ENCODE measurements at regions not wholly inside any gene's neighbourhood (a gene's known extent, or its start where the extent isn't known, plus 50 kb on each side); places are given as distances from the start of the nearest gene placed in this dataset.

- no peak for DNase-seq
Measured at GRCh38 chr5:146254223-146254622, 50.8 kb downstream of the RBM27 start.

- no peak for DNase-seq
Measured at GRCh38 chr5:146273109-146273508, 65.5 kb upstream of the POU4F3 start.

- peak; percentile 75 for DNase-seq
Measured at GRCh38 chr5:146283344-146283761, 55.3 kb upstream of the POU4F3 start.

DNA sequence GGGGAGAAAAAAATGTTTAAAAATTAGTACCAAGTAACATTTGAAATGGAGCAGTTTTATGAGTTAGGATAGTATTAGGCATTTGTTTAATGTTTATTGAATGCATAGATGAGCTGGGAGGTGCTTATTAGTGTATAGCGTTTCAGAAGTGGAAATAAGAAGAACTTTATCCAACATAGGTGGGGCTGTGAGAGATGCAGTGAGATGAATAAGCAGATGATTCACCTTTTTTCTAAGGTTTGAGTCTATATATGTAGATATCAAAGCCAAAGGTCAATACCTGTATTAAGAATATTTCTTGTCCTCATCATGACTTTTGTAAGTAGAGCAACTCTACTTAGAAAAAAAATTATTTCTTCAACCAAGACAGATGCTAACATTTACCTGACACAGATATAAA, 54.6 kb upstream of the POU4F3 start:
- no peak for DNase-seq
